GM23248 (cell line): ENCODE measurements at regions not wholly inside any gene's neighbourhood (a gene's known extent, or its start where the extent isn't known, plus 50 kb on each side); places are given as distances from the start of the nearest gene placed in this dataset.

ENCODE experiments used
- DNase-seq: peaks from one replicate; pipeline ENCODE4 v3.0.0-alpha.2; 2015
- H2AFZ ChIP-seq: fragments of 200-600 bp; sonication (generic); 2 replicates; pipeline ENCODE4 v1.6.1; 2016; ENCODE audit warnings: antibody characterized with exemption
- H3F3A ChIP-seq: fragments of 200-600 bp; sonication (generic); 2 replicates; pipeline ENCODE4 v1.6.1; 2016; ENCODE audit warnings: mild to moderate bottlenecking, antibody characterized with exemption, mixed run types; ENCODE audit not compliant: insufficient read depth
- H3K27ac ChIP-seq: fragments of 200-600 bp; sonication (generic); 2 replicates; pipeline ENCODE4 v1.5.1; 2016; ENCODE audit warnings: mild to moderate bottlenecking
- H3K27me3 ChIP-seq: fragments of 200-600 bp; sonication (generic); replicated peaks from 2 replicates; pipeline ENCODE4 v1.6.1; 2016; ENCODE audit warnings: mild to moderate bottlenecking; ENCODE audit not compliant: insufficient read depth
- H3K36me3 ChIP-seq: fragments of 200-600 bp; sonication (generic); 2 replicates; pipeline ENCODE4 v1.6.1; 2016; ENCODE audit warnings: low read depth, mild to moderate bottlenecking
- H3K4me1 ChIP-seq: fragments of 200-600 bp; sonication (generic); 2 replicates; pipeline ENCODE4 v1.6.1; 2016; ENCODE audit warnings: mild to moderate bottlenecking; ENCODE audit not compliant: insufficient read depth
- H3K4me2 ChIP-seq: fragments of 200-600 bp; sonication (generic); one replicate; pipeline ENCODE4 v1.6.1; 2016; ENCODE audit warnings: mild to moderate bottlenecking; ENCODE audit not compliant: unreplicated experiment
- H3K4me3 ChIP-seq: fragments of 200-600 bp; sonication (generic); 2 replicates; pipeline ENCODE4 v1.5.1; 2016; ENCODE audit warnings: mild to moderate bottlenecking
- H3K79me2 ChIP-seq: fragments of 200-600 bp; sonication (generic); 2 replicates; pipeline ENCODE4 v1.6.1; 2016; ENCODE audit warnings: mild to moderate bottlenecking; ENCODE audit not compliant: insufficient read depth
- H3K9ac ChIP-seq: fragments of 200-600 bp; sonication (generic); 2 replicates; pipeline ENCODE4 v1.6.1; 2016; ENCODE audit warnings: mild to moderate bottlenecking
- H3K9me2 ChIP-seq: fragments of 200-600 bp; sonication (generic); 2 replicates; pipeline ENCODE4 v1.6.1; 2016; ENCODE audit warnings: mixed run types, mild to moderate bottlenecking, moderate library complexity; ENCODE audit not compliant: insufficient read depth
- H3K9me3 ChIP-seq: fragments of 200-600 bp; sonication (generic); one replicate; pipeline ENCODE4 v1.6.1; 2017; ENCODE audit warnings: low read depth
- H4K20me1 ChIP-seq: fragments of 200-600 bp; sonication (generic); 2 replicates; pipeline ENCODE4 v1.6.0; 2016; ENCODE audit not compliant: insufficient read depth
- EZH2 ChIP-seq: fragments of 200-600 bp; sonication (generic); IDR thresholded peaks from 2 replicates; pipeline ENCODE4 v1.6.1; 2018; ENCODE audit warnings: antibody characterized with exemption, mild to moderate bottlenecking; ENCODE audit not compliant: insufficient read depth, poor library complexity, severe bottlenecking
- EZH2phosphoT487 ChIP-seq: fragments of 200-600 bp; sonication (generic); IDR thresholded peaks from 2 replicates; pipeline ENCODE4 v1.6.1; 2018; ENCODE audit warnings: antibody characterized with exemption, moderate library complexity, mild to moderate bottlenecking, low read depth; ENCODE audit not compliant: insufficient read depth
- WGBS, 2 experiments: methylation state at CpG; one replicate each; pipeline ENCODE4 v1.1.6; 2015 to 2017; ENCODE audit warnings: low lambda C conversion rate in 2 of 2, low coverage in 1 of 2; ENCODE audit errors: missing lambda C conversion rate in 2 of 2; 5-methylcytosine and 5-hydroxymethylcytosine counted together
- in situ Hi-C: fragments of 300-500 bp; cut with MboI; formaldehyde crosslinking; loops from 2 replicates; pipeline ENCODE4 v1.15.0; 2020

- no peak overlapping the region for H3K4me3 ChIP-seq
- no peak overlapping the region for H3K4me2 ChIP-seq
- no peaks in the 10 kb centered on the region for H3K9me2 ChIP-seq
- TF ChIP-seq EZH2phosphoT487 = no peak
- TF ChIP-seq EZH2 = no peak
- DNase-seq = no peak
- no peaks in the 10 kb centered on the region for H3K79me2 ChIP-seq
- H3K27ac ChIP-seq = no peak overlapping the region
- H3K9ac ChIP-seq = no peak overlapping the region
- WGBS, 2 experiments = 64 to 71% methylated on average over 3 of the region's 3 CpGs
- in situ Hi-C loops = no loop called here
- no peaks in the 10 kb centered on the region for H3K9me3 ChIP-seq
- no peaks in the 10 kb centered on the region for H3F3A ChIP-seq
- H3K36me3 ChIP-seq = no peaks in the 10 kb centered on the region
- H2AFZ ChIP-seq = no peak overlapping the region
- no peaks in the 10 kb centered on the region for H3K4me1 ChIP-seq
- no peaks in the 10 kb centered on the region for H4K20me1 ChIP-seq
- no peaks in the 10 kb centered on the region for H3K27me3 ChIP-seq
These were observed 111.0 kb upstream of the RAI14 start for GRCh38 chr5:34545164-34545563.

- in situ Hi-C loops = no loop called here
- DNase-seq = no peak
These were observed 110.5 kb upstream of the RAI14 start for GRCh38 chr5:34545626-34546025.

DNA sequence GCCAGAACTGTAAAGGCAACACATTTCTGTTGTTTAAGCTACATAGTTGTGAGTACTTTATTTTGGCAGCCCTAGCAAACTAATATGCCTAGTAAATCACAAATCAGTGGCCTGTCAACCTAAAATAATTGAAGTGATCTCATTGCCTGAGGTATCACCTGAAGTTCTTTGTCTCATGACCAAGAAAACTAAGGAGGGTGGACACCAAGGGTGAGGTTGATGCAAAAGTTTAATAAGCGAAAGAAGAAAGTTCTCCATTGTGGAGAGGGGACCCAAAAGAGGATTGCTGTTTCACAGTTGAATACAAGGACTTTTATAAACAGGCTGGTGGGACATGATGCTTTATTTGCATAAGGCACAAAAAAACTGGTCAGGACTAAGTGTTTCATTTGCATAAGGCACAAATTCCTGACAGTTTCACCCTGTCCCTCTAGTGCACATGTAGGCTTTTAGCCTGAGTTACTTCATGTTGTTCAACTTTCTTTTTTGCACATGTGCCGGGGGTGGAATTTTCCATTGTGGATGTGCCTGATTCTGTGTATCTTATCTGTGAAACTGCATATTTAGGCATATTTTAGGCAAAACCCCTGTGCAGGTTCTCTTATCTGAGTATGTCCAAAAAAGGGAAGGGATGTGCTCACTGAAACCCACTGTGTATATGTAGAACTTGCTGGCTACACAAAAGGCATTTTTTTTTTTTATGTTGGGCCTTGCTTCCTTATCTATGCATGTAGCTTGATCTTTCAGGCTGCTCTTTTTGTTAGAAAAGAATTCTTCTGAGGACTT, 108.6 kb upstream of the RAI14 start:
- Histone ChIP-seq H3K9me3 (no peaks in the 10 kb centered on the region), H3K79me2 (no peaks in the 10 kb centered on the region), H3K27me3 (no peaks in the 10 kb centered on the region), H3K9ac (no peak overlapping the region), H3K9me2 (no peaks in the 10 kb centered on the region), H3K4me1 (0 out of 2 replicates have a peak, but pooled peaks cover 5% of the 10 kb centered on the region), H3K27ac (no peak overlapping the region), H2AFZ (no peak overlapping the region), H3K4me3 (no peak overlapping the region), H3K4me2 (no peak overlapping the region), H3K36me3 (no peaks in the 10 kb centered on the region), H3F3A (no peaks in the 10 kb centered on the region), H4K20me1 (no peaks in the 10 kb centered on the region)
- WGBS, 2 experiments = 95 to 97% methylated on average over 2 of the region's 2 CpGs
- TF ChIP-seq EZH2 (no peak), EZH2phosphoT487 (no peak)
- no peak for DNase-seq
- in situ Hi-C loops = no loop called here

More at GRCh38 chr5:34545626-34546025, 110.5 kb upstream of the RAI14 start:
- TF ChIP-seq EZH2phosphoT487 (no peak), EZH2 (no peak)
- Histone ChIP-seq H3K4me1 (no peaks in the 10 kb centered on the region), H2AFZ (no peak overlapping the region), H3K27ac (no peak overlapping the region), H3K4me2 (no peak overlapping the region), H3K4me3 (no peak overlapping the region), H4K20me1 (no peaks in the 10 kb centered on the region), H3K79me2 (no peaks in the 10 kb centered on the region), H3K9ac (no peak overlapping the region), H3F3A (no peaks in the 10 kb centered on the region), H3K36me3 (no peaks in the 10 kb centered on the region), H3K9me2 (no peaks in the 10 kb centered on the region), H3K9me3 (no peaks in the 10 kb centered on the region), H3K27me3 (no peaks in the 10 kb centered on the region)
- WGBS, 2 experiments = 54 to 65% methylated on average over 2 of the region's 2 CpGs

- no peaks in the 10 kb centered on the region for H3K79me2 ChIP-seq
- H3K4me1 ChIP-seq = 0 out of 2 replicates have a peak, but pooled peaks cover 7% of the 10 kb centered on the region
- H3K9me2 ChIP-seq = no peaks in the 10 kb centered on the region
- no peak overlapping the region for H3K27ac ChIP-seq
- no peaks in the 10 kb centered on the region for H3K9me3 ChIP-seq
- no peak overlapping the region for H3K4me2 ChIP-seq
- no peaks in the 10 kb centered on the region for H3K27me3 ChIP-seq
- in situ Hi-C loops = no loop called here
- no peaks in the 10 kb centered on the region for H4K20me1 ChIP-seq
- TF ChIP-seq EZH2phosphoT487 (no peak), EZH2 (no peak)
- WGBS, 2 experiments = 86 to 97% methylated on average over 1 of the region's 1 CpG
- no peak overlapping the region for H2AFZ ChIP-seq
- H3K36me3 ChIP-seq = no peaks in the 10 kb centered on the region
- no peaks in the 10 kb centered on the region for H3F3A ChIP-seq
- H3K9ac ChIP-seq = no peak overlapping the region
- no peak for DNase-seq
- no peak overlapping the region for H3K4me3 ChIP-seq
These were observed 108.1 kb upstream of the RAI14 start for GRCh38 chr5:34548086-34548403.
